H54 (cell line): ENCODE measurements at regions not wholly inside any gene's neighbourhood (a gene's known extent, or its start where the extent isn't known, plus 50 kb on each side); places are given as distances from the start of the nearest gene placed in this dataset.

Experiments
- DNase-seq: peaks from one replicate; pipeline ENCODE4 v3.0.0; 2011; ENCODE audit warnings: low spot score, mixed read lengths; ENCODE audit not compliant: insufficient read length
- FAIRE-seq: peaks from 3 replicates; lab custom pipeline; 2011; peaks lifted over from hg19 to GRCh38; lab: Jason Lieb, UNC
- POLR2A ChIP-seq: IDR thresholded peaks from 2 replicates; pipeline ENCODE4 v1.6.1; 2011; ENCODE audit warnings: low read depth, mild to moderate bottlenecking, low read length

DNA sequence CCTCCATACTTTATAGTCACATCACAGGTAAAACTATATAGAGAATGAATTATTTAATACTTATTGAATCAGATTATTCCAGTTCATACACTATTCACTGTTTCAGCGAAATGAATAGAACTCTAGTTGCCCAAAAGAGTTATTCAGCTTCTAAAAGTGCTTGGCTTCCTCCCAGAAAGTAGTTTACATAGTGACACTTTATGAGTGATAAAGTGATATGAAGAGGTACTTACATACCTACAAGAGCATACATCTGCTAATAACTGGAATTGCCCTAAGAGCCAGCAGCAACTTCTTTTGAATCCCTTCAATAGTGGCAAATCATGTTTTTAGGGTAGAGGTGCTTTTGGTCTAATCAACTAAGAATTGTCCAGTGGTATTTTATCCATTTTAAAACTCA lies 635.1 kb upstream of the AGTR1 start:
- DNase-seq: no peak
- FAIRE-seq: no peak
- TF ChIP-seq POLR2A: no peak

DNA sequence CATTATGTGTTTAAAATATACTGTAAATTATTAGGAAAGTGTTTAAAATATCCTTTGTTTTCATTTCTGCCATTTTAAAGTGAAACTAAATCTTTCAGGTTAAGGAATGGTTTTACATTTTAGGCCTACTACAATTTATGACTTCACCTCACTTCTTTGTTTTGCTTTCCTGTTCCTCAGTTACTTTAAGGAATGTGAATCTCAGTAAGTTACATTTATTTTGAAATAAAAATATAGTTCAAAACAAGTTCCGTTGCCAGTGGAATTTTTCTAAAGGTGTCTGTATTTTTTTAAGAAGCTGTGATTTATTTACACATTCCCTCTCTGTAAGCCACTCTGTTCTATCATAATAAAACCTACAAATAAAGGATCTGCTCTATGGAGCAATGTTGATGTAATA lies 630.9 kb upstream of the AGTR1 start:
- no peak for TF ChIP-seq POLR2A
- DNase-seq (no peak), FAIRE-seq (no peak)

DNA sequence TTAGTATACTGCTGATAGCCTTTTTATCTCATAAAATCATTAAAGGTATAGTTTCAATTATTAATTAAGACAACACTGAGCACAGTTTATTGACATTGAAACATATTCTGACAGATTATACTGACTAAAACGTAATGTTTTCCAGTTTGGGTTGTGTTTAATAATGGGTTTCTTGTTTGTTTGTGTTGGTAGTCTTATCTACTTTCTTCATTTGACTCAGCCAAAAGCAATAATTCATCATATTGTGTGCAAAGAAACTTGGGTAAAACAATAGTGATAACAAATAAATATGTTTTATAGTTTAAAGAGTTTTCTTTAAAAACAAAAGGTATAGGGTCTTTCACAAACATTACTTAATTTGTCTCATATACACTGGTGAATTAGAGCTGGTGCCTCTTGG lies 629.2 kb upstream of the AGTR1 start:
- no peak for TF ChIP-seq POLR2A
- FAIRE-seq (no peak), DNase-seq (no peak)

DNA sequence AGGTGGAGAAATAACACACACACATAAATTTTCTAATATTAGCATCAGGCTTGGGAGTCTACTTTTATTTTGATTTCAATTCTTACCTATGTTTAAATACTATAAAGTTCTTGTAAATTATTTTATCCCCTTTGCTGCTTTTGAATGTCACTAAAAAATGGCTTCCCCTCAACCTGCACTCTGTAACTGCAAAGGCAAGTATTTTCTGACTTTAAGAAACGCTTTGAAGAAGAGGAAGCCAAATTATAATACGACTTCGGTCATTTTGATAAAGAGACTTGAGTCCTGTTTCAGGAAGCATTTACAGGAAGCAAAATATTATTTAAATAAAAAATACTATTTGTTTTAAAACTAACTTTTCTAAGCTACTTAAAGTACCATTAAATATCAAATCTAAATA lies 627.7 kb upstream of the AGTR1 start:
- no peak for TF ChIP-seq POLR2A
- DNase-seq (no peak), FAIRE-seq (no peak)

DNA sequence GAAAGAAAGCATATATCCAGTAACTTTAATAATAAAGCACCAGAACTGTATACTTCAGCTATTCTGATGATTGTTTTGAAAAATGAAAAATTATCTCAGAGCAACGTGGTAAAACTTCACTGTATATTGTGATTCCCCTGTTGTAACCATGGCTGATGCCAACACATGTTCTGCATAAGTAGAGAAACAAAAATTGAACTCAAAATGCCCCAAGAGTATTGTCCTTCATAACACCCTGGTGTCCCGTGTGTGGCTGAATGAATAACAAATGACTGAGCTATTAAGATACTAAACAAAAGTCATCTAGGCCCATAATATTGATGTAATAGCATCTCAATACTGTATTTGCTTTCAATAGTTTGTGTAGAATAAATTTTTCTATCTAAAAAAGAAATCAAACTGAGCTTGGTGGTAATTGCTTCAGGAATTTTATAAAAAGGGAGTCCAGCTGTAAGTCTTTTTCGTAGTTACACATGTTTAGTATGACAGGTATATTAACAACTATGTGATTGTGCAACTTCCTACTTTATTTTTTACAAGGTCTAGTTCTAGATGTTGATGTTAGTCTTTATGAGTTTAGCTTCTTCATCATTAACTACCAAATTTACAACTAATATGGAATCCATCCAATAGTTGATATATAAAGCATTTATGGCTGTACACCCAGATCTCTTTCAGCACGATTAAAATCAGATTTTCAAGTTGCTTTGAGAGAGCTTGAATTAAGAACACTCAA lies 623.8 kb upstream of the AGTR1 start:
- no peak for FAIRE-seq
- TF ChIP-seq POLR2A: no peak
- DNase-seq: no peak

DNA sequence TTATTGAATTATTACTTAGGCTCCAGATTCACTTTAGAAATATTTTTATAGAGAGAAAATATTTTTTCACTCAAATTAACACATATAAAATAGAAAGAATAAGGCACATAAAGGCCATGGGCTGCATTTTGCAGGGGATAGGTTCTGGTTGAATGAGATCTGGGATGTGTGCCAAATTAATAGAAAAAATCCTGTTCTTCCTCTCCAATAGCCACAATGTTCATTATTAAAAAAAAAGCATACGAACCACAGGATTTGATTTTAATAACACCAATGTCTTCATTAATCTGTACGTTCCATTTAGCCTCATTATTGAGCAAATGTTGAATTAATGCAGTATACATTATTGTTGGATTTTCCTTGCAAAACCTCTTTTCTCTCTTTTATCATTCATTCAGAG lies 622.8 kb upstream of the AGTR1 start:
- DNase-seq (no peak), FAIRE-seq (no peak)
- TF ChIP-seq POLR2A: no peak

DNA sequence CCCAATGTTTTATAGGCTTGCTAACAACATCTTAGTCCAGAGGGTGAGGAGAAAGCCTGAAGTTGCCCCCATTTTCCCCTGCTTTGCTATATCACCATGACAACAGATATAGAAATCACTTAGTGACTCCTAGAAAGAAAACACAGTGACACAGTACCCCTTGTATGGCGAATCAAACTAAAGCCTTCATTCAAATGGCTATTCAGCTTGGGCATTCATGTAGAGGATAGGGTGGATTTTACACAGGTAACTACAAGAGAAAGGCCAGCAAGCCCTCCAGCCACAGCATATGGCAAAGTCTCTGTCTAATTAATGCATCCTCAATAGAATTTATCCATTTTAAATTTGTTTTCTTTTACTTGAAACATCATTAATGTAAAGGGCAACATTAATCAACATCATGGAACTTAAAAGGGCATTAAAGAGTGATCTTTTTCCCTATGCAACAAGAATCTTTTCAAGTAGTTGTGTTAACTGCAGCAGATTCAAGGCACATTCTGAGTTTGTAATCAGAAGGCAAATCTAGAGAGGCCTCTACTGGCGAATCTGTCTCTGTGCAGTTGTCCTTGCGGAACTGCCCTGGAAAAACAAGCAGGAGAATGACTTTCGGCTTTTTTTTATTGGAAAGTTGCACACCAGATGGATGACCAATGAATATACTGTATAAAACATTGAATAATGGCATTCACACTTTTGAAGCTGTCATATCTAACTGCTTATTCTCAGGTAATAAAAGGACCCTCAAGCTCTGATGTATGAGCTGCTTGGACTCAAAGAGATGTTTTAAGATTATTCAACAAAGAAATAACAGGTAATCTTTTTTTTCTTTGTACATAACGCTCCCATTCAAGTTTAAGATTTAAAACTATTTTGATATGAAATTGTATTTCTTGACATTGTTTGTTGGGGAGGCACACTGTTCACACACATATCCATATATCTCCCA lies 621.7 kb upstream of the AGTR1 start:
- TF ChIP-seq POLR2A: no peak
- FAIRE-seq (peak; percentile 92), DNase-seq (peak; percentile 5)

DNA sequence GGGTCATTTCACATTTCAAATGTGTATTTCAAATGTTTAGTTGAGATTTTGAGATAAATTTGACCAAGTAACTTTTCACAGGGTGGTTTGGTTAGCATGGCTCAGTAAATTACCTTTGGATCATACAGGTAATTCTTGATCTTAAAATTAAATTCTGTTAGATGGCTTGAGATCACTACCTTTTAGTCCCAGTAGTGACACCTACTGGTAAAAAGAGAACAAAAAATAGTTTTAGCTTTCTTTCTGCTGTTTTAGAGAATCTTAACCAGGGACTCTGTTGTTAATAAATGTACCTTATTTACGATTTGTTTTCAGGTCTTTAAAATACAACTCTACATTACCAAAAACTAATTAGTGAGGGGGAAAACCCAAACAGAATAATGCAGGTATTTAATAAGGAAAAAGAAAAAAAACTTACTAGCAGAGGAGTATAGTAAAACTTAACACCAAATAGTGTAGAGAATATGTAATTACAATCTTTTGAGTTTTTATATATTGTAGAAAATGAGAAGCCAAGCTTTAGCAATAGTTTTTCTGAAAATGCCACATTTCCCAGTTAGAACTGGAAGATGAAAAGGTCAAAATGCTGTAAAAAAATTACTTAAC lies 620.3 kb upstream of the AGTR1 start:
- no peak for TF ChIP-seq POLR2A
- DNase-seq (no peak), FAIRE-seq (peak; percentile 87)

DNA sequence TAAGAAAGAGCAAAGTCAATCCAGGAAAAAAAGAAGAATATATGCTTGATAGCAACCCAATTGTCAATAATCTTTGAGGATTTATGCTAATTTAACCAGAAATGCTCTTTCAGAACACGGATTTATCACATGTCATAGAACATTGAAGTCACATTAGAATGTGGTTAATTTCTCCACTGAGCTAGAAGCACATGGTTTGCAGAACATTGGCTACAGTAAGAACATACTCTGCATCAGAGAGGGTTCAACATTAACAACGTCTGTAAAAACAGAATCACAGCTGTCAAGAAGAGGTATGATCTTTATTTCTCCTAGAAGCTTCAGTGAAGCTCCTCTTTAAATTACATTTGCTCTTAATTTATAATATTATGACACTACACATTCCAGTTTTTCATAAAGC lies 619.7 kb upstream of the AGTR1 start:
- TF ChIP-seq POLR2A: no peak
- DNase-seq (no peak), FAIRE-seq (peak; percentile 23)

DNA sequence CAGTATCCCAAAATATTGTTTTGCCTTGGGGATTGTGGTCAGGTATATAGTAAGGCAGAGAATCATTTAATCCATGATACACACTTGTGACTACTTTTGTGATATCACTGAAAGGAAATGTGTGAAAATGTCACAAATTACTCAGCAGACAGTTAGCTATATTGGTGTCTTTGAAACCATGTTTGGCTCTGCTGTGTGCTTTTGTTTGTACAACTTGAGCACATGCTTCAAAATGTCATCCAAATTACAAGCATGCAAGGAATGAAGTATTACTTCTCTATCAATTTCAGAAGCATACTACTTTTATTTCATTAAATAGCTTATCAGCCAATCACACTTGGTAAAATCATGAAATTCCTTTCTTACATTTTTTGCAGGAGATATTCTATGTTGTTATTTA lies 619.0 kb upstream of the AGTR1 start:
- FAIRE-seq (peak; percentile 6), DNase-seq (no peak)
- no peak for TF ChIP-seq POLR2A

DNA sequence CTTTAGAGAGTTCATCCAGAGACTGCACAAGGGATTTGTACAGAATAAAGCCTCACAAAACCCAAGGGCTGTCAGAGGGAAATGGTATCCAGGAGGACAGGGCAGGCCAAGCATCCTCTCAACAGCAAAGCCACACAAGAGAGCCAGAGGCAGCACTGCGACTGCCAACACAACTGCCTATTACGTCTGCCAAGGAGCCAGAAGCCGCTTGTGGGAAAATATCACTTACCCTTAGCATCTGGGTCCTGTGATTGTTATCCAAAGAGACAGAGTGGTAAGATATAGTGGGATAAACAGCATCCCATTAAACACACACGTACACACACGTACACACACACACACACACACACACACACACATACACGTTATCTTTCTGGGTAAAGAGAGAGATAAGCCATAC lies 618.3 kb upstream of the AGTR1 start:
- DNase-seq: no peak
- no peak for FAIRE-seq
- TF ChIP-seq POLR2A: no peak

DNA sequence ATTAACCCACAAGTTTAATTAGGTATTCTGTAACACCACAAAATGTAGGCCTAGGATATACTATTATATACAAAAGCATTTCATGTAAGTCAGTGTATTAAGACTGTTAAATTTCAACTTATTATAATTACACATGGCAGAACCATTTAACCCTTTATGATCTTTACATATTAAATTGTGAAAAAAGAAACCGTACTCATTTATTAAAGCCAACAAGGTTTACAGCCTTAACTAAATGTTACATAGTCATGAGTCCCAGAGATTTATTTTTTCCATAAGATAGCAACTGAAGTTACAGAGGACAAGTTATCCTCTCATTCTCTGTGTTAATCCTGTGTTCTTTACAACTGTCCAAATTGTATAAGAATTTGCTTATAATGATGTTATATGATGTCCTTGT lies 615.8 kb upstream of the AGTR1 start:
- FAIRE-seq: no peak
- no peak for TF ChIP-seq POLR2A
- no peak for DNase-seq

DNA sequence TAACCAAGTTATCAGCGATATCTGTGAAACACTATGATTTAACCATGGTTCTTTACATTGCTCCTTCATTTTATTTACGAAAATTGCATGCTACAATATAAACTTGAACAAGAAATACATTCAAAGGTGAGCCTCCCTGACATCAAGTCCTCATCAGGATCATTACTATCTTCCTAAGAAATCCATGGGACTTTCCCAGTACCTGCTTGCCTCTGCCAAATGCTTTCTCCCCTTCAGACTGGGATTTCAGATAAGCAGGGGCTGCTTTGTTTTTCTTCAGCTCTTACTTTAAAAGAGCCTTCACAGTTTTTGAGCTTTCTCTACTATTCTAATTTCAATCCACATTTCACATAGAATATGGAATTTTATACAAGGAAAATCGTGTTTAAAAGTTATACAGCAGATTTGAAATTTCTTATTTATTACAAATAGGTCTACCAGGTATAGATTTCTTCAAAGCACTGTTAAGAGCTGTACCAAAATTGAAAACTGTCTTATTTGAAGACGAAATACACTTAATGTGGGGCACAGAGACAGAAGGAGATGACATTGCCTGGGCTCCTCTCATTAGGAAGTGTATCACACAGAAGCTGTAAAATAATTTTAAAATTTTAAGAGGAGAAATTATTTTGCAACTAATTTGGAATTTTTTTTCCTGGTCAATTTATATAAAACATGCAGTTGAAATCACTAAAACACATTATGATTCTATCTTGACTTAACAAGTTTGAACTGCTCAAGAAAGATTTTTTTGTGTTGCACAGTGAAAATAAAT lies 615.0 kb upstream of the AGTR1 start:
- TF ChIP-seq POLR2A: no peak
- FAIRE-seq (no peak), DNase-seq (no peak)
